Naive B cell (primary cell): ENCODE measurements at regions not wholly inside any gene's neighbourhood (a gene's known extent, or its start where the extent isn't known, plus 50 kb on each side); places are given as distances from the start of the nearest gene placed in this dataset.

Source experiments
- ATAC-seq, 2 donors: fragments of 150-1000 bp; cut with Tn5 transposase; 2 replicates each; pipeline ENCODE4 v1.10.0; 2021; ENCODE audit warnings: low read depth in 2 of 2, mild to moderate bottlenecking in 2 of 2, moderate library complexity in 2 of 2
- DNase-seq: peaks from one replicate; pipeline ENCODE4 v3.0.0; 2022
- H3K27ac Mint-ChIP-seq, 6 donors: one replicate each; pipeline ENCODE4 v1.8.0; 2020 to 2022; ENCODE audit warnings: mild to moderate bottlenecking in 6 of 6, mixed read lengths in 6 of 6, moderate library complexity in 5 of 6, inconsistent platforms in 2 of 6
- H3K27me3 Mint-ChIP-seq, 3 donors: one replicate each; pipeline ENCODE4 v1.8.0; 2021 to 2022; ENCODE audit warnings: mixed read lengths in 3 of 3, mild to moderate bottlenecking in 1 of 3
- H3K36me3 Mint-ChIP-seq, 2 donors: one replicate each; pipeline ENCODE4 v1.8.0; 2020 to 2022; ENCODE audit warnings: mixed read lengths in 2 of 2, inconsistent platforms in 1 of 2, mild to moderate bottlenecking in 1 of 2
- H3K4me1 Mint-ChIP-seq, 3 donors: one replicate each; pipeline ENCODE4 v1.8.0; 2020 to 2022; ENCODE audit warnings: mixed read lengths in 3 of 3, inconsistent platforms in 1 of 3, mild to moderate bottlenecking in 1 of 3, moderate library complexity in 1 of 3
- H3K4me3 Mint-ChIP-seq, 8 donors: one replicate each; pipeline ENCODE4 v1.8.0; 2020 to 2022; ENCODE audit warnings: mild to moderate bottlenecking in 8 of 8, mixed read lengths in 8 of 8, moderate library complexity in 8 of 8, inconsistent platforms in 2 of 8
- H3K9me3 Mint-ChIP-seq, 7 donors: one replicate each; pipeline ENCODE4 v1.8.0; 2020 to 2022; ENCODE audit warnings: mixed read lengths in 7 of 7, mild to moderate bottlenecking in 5 of 7, inconsistent platforms in 2 of 7, moderate library complexity in 1 of 7

DNA sequence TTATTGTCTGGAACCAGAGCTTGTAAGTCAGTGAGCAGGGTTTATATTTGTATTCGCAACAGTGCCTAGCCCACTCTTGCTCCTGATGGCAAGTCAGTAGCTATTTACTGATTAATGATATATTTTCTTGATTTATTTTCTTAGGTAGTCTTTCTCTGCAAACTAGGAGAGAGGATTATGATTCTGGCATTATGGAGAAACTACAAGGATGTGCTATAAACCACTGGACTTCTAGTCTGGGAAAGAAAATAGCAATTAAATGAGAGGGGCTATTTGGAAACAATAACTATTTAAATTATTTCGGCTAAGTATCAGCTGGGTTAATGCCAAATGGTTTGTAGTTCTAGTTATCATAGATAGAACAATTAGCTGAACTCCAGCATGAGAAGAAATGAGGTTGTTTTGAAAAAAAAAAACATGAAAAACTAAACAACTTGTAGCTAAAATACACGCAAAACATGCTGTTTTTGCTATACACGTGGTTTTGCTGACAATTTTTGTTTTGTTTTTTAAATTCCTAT lies 304.9 kb upstream of the TCF21 start:
- DNase-seq (no peak), ATAC-seq (no peak)
- no peak overlapping the region for H3K4me3 Mint-ChIP-seq
- H3K9me3 Mint-ChIP-seq = peaks cover 0 to 7% (median 5%) of the 10 kb centered on the region in 7 donors
- H3K4me1 Mint-ChIP-seq = no peaks in the 10 kb centered on the region
- H3K36me3 Mint-ChIP-seq = no peaks in the 10 kb centered on the region
- no peak overlapping the region for H3K27ac Mint-ChIP-seq
- H3K27me3 Mint-ChIP-seq = peaks cover 0 to 3% (median 0%) of the 10 kb centered on the region in 3 donors

DNA sequence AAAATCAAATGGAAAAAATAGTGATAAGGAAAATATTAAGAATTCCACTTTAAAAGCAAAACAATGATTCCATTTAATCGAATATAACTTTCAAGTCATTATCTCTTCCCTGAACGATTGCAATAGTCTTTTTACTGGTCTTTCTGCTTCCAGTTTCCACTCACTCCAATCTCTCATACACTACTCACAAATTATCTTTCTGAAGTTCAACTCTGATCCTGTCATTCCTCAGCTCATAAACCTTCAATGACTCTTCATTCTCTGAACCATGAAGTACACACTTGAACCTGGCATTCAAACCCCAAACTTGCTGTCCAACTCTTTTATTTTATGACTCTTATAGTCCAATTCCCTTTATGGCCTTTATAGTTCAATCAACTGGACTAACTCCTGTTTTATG lies 304.1 kb upstream of the TCF21 start:
- H3K27ac Mint-ChIP-seq = no peak overlapping the region
- no peak overlapping the region for H3K4me3 Mint-ChIP-seq
- no peaks in the 10 kb centered on the region for H3K36me3 Mint-ChIP-seq
- H3K9me3 Mint-ChIP-seq = peaks cover 0 to 7% (median 5%) of the 10 kb centered on the region in 7 donors
- DNase-seq (no peak), ATAC-seq (no peak)
- peaks cover 0 to 4% (median 0%) of the 10 kb centered on the region in 3 donors for H3K27me3 Mint-ChIP-seq
- no peaks in the 10 kb centered on the region for H3K4me1 Mint-ChIP-seq

DNA sequence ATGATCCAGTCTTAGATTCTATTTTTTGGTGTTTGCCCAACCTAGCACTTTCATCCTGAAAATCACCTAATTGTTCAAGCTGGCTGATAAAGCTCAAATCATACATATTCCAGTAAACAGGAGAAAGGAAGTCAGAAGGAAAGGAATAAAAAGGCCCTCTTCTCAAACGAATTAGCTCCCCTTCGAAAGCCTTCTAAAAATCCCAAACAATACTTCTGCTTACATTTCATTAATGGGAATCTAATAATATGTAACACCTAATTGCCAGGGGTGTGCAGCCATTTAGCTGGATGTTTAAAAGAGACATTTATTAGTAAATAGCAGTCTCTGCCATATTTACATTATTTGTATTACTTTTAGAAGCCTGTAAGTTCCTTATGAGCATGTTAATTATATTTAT lies 302.9 kb upstream of the TCF21 start:
- Mint-ChIP-seq H3K36me3 (no peaks in the 10 kb centered on the region), H3K9me3 (peaks cover 0 to 8% (median 5%) of the 10 kb centered on the region in 7 donors), H3K4me1 (no peaks in the 10 kb centered on the region), H3K4me3 (no peak overlapping the region), H3K27me3 (peaks cover 0 to 12% (median 2%) of the 10 kb centered on the region in 3 donors), H3K27ac (no peak overlapping the region)
- no peak for DNase-seq
- ATAC-seq = no peak

DNA sequence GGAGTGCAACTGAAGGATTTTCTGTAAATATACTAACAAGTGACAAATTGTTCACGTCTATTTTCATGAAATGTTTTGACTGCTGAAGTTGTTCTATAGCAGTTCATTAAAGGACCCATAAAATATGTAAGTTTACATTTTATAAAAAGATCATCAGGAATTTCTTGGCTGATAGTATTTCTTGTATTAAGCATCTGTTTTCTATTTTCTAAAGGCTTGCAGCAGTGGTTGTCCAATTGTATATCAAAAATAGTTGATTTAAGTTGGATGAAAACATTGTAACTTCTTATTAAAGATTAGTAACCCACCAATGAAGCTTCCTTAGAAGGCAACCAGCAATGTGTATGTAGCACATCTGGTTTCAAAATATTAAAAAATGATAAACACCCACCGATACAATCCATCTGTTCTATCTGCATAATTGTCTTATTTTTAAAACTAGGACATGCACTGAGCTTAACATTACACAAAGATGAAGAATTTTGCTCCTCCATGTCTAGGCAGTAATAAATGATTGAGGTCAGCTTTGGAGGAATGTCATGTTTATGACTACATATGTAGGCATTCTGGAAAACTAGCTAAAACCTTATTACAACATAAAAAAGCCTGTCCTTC lies 301.3 kb upstream of the TCF21 start:
- H3K36me3 Mint-ChIP-seq = no peaks in the 10 kb centered on the region
- no peak overlapping the region for H3K27ac Mint-ChIP-seq
- ATAC-seq = no peak
- DNase-seq = no peak
- no peak overlapping the region for H3K4me3 Mint-ChIP-seq
- H3K4me1 Mint-ChIP-seq = no peaks in the 10 kb centered on the region
- peaks cover 0 to 8% (median 3%) of the 10 kb centered on the region in 7 donors for H3K9me3 Mint-ChIP-seq
- H3K27me3 Mint-ChIP-seq = peaks cover 0 to 9% (median 6%) of the 10 kb centered on the region in 3 donors

DNA sequence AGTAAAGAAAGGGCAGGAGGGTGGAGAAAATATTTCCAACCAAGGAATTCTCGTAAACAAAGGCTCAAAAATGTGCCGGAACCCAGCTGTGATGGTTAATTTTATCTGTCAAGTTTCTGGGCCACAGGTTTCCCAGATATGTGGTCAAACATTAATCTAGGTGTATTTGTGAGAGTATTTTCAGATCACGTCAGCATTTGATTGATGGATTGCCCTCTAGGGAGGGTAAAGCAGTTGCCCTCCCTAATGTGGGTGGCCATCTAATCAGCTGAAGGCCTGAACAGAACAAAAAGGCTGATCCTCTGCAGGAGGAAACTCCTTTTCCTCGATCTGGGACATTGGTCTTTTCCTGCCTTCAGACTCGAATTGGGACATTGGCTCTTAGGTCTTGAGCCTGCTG lies 298.7 kb upstream of the TCF21 start:
- ATAC-seq (no peak), DNase-seq (no peak)
- no peaks in the 10 kb centered on the region for H3K4me1 Mint-ChIP-seq
- no peak overlapping the region for H3K4me3 Mint-ChIP-seq
- no peaks in the 10 kb centered on the region for H3K36me3 Mint-ChIP-seq
- peaks cover 0 to 9% (median 6%) of the 10 kb centered on the region in 3 donors for H3K27me3 Mint-ChIP-seq
- H3K9me3 Mint-ChIP-seq = peaks cover 0 to 4% (median 0%) of the 10 kb centered on the region in 7 donors
- no peak overlapping the region for H3K27ac Mint-ChIP-seq

DNA sequence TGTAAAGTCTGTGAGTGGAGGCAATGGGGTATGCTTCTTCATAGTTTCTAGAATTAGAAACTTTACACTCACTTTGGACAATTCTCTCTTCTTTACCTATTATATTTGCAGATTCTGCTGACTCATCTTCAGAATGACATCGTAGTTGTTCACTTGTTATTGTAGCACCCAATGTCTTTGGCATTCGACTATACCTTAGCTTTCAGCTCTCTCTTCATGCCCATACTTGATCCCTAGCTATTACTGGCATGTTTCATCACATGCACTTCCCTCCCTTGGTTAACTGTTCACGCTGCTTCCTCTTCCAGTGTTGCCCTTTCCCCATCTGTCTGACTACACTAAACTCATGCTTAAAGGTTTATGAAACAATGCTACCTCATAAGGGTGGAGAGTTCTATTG lies 298.1 kb upstream of the TCF21 start:
- Mint-ChIP-seq H3K36me3 (no peaks in the 10 kb centered on the region), H3K9me3 (peaks cover 0 to 4% (median 0%) of the 10 kb centered on the region in 7 donors), H3K27me3 (peaks cover 0 to 9% (median 6%) of the 10 kb centered on the region in 3 donors), H3K27ac (no peak overlapping the region), H3K4me3 (no peak overlapping the region), H3K4me1 (no peaks in the 10 kb centered on the region)
- DNase-seq (no peak), ATAC-seq (no peak)

DNA sequence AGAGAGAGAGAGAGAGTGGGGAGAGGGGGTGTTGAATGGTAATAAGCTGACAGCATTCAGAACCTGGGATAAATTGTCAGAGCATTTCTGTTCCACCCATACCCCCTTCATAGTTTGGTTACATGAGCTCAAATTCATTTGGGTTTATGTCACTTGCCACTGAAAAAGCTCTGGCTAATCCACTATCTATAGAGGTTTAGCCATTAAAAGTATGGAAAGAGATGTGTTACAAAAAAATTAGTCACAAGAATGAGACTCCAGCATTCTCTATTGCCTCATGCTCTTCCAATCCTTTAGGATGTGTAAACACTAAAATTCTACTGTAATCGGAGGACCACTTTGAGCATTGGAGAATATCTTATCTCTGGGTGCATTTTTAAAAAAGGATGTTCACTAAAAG lies 297.6 kb upstream of the TCF21 start:
- ATAC-seq = no peak
- H3K36me3 Mint-ChIP-seq = no peaks in the 10 kb centered on the region
- no peak overlapping the region for H3K4me3 Mint-ChIP-seq
- no peaks in the 10 kb centered on the region for H3K4me1 Mint-ChIP-seq
- no peak for DNase-seq
- peaks cover 0 to 4% (median 0%) of the 10 kb centered on the region in 7 donors for H3K9me3 Mint-ChIP-seq
- no peak overlapping the region for H3K27ac Mint-ChIP-seq
- peaks cover 0 to 9% (median 6%) of the 10 kb centered on the region in 3 donors for H3K27me3 Mint-ChIP-seq

DNA sequence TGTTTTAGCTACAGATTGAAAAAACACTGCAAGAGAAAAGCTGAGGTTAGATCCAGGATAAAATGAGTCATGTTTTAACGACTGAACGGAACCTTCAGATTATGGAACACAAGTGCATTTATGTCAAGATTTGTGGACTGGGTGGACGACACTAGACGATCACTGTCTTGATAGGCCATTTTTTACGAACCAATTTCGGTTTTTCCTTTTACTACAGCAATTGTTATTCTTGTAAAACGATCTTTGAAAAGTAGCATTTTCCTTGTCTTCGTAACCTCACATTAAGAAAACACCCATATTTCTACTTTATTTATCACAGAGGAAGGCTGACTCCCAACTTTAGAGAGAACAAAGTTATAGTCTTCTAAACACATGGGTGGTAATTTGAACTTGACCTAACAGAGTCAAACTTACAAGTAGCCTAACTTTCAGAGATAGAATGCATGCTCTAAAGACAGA lies 294.2 kb upstream of the TCF21 start:
- peaks cover 0 to 9% (median 6%) of the 10 kb centered on the region in 3 donors for H3K27me3 Mint-ChIP-seq
- no peaks in the 10 kb centered on the region for H3K4me1 Mint-ChIP-seq
- no peak overlapping the region for H3K4me3 Mint-ChIP-seq
- H3K36me3 Mint-ChIP-seq = no peaks in the 10 kb centered on the region
- peaks cover 0 to 4% (median 0%) of the 10 kb centered on the region in 7 donors for H3K9me3 Mint-ChIP-seq
- no peak overlapping the region for H3K27ac Mint-ChIP-seq
- DNase-seq (no peak), ATAC-seq (no peak)

DNA sequence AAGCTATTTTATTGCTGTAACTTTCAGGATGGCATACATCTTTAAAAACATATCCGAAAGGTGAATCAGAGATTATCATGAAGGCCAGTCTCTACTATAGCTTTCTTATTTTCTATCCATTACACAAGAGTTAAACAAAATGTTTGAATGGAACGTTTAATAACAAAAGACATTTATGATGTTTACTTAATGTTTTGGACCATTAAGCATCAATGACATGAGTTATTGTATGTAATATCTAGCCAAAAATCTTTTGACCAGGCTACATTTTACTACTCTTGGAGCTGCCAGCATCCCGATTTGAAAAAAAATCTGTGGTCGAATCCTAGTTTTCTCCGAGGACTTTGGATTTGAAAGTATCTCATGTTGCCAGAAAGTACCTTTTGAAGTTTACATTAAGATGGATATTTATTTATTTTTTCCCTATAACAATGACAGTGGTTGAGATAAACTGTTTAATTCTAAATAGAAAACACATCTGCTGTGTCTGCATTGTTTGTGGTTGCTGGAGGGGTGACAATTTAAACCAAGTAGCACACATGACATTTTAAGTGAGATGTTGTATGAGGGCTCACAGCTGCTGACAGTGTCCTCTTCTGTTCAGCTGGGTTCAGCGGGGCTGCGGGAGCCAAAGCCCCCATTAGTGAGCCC lies 293.7 kb upstream of the TCF21 start:
- H3K36me3 Mint-ChIP-seq = no peaks in the 10 kb centered on the region
- H3K9me3 Mint-ChIP-seq = peaks cover 0 to 4% (median 0%) of the 10 kb centered on the region in 7 donors
- DNase-seq (no peak), ATAC-seq (no peak)
- no peak overlapping the region for H3K4me3 Mint-ChIP-seq
- no peak overlapping the region for H3K27ac Mint-ChIP-seq
- no peaks in the 10 kb centered on the region for H3K4me1 Mint-ChIP-seq
- peaks cover 0 to 6% (median 6%) of the 10 kb centered on the region in 3 donors for H3K27me3 Mint-ChIP-seq

DNA sequence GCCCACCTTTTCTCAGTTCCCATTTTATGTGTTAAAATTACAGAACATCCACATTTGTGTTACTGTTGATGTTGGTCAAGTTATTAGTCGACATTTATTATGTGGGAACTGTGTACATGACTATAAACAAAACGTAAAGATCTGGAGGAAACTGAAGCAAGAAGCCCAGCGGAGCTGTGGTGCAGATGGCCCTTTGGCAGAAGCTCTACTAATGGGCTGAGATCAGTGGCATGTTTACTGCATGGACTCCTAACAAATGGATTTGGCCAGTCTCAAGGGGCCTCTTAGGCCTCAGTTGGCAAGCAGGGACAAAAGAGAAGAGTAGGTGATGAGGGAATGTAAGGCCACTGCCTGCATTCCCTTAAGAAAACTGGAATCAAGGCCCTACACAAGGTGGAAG lies 282.1 kb upstream of the TCF21 start:
- Mint-ChIP-seq H3K4me3 (no peak overlapping the region), H3K4me1 (no peaks in the 10 kb centered on the region), H3K9me3 (peaks cover 0 to 3% (median 0%) of the 10 kb centered on the region in 7 donors), H3K27ac (no peak overlapping the region), H3K36me3 (no peaks in the 10 kb centered on the region), H3K27me3 (peaks cover 0 to 4% (median 0%) of the 10 kb centered on the region in 3 donors)
- ATAC-seq (no peak), DNase-seq (no peak)

DNA sequence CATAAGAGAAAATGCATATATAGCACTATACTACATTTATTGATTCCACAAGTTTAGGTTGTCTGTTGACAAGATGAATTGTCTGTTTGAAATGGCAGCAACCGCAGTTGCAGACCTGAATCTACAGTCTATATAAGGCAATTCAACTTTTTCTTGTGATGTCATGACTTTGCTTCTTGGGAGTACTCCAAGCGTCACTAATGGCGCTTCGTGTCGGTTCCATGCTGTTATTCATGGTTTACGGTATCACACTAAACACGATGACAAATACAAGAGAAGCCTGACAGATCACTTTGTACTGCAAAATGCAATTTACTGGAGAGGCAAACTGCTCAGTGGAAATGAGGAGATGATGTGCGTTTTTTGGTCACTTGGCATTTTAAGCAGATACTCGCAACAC lies 280.3 kb upstream of the TCF21 start:
- ATAC-seq (no peak), DNase-seq (no peak)
- H3K4me3 Mint-ChIP-seq = no peak overlapping the region
- H3K27ac Mint-ChIP-seq = no peak overlapping the region
- H3K9me3 Mint-ChIP-seq = peaks cover 0 to 3% (median 0%) of the 10 kb centered on the region in 7 donors
- no peaks in the 10 kb centered on the region for H3K4me1 Mint-ChIP-seq
- H3K36me3 Mint-ChIP-seq = no peaks in the 10 kb centered on the region
- peaks cover 0 to 11% (median 0%) of the 10 kb centered on the region in 3 donors for H3K27me3 Mint-ChIP-seq

DNA sequence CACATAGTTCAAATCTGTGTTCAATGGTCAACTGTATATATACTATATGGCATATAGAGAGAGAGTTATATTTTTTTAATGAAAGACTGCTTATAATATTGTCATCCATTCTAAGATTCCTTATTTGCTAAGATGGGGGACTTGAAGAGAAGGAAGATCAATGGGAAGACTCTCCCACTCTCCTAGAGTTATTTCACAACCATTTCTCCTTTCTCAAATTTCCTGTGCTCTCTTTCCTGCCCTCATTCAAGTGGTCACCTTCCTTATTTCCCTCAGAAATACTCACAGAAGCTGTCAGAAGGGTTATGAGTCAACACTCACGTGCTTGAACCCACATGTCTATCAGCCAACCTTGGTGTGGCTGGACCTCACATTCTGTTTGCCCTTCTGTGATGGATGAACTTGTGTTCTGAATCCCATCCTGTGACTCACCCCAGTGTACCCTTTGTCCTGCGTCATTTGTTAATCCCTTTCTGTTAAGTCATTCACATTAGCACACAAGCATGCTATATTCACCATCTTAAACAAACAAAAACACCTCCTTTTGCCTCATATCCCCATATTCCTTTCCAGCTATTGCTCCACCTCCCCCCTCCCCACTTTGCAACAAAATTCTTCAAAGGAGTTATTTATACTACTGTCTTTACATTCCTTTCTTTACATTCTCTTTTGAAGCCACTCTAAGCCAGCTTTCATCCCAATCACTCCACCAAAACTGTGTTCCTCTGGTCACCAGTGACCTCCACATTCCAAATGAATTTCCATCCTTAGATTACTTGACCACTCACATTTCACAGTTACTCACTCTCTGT lies 279.3 kb upstream of the TCF21 start:
- Mint-ChIP-seq H3K27me3 (peaks cover 0 to 11% (median 0%) of the 10 kb centered on the region in 3 donors), H3K27ac (no peak overlapping the region), H3K36me3 (no peaks in the 10 kb centered on the region), H3K4me3 (no peak overlapping the region), H3K4me1 (no peaks in the 10 kb centered on the region), H3K9me3 (peaks cover 0 to 3% (median 0%) of the 10 kb centered on the region in 7 donors)
- ATAC-seq = no peak
- DNase-seq = no peak

DNA sequence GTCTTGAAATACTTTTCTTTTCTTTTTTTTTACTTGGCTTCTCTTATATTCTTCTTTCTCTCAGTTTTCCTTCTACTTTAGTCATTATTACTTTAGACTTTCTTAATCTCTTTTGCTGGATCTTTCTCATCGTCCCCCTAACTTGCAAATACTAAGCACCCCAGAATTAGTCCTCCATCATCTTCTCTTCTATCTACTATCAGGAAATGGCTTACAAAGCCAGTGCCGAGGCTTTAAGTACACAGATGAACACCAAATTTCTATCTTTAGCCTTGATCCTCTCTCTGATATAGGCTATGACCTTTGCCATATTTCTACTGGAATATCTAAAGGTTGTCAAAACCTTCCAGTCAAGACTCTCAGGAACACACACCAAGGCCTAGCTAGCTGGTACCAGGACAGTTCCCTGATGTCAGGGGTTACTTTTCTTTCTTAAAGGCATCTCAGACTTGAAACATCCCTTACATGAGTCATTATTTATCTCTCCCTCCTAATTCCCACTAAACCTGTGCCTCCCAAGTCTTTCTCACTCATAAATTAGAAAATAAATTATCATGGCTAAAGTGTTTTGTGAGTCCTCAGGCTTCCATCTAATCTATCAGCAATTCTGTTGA lies 278.6 kb upstream of the TCF21 start:
- H3K9me3 Mint-ChIP-seq = no peaks in the 10 kb centered on the region
- no peak overlapping the region for H3K4me3 Mint-ChIP-seq
- no peaks in the 10 kb centered on the region for H3K4me1 Mint-ChIP-seq
- no peaks in the 10 kb centered on the region for H3K36me3 Mint-ChIP-seq
- DNase-seq = no peak
- H3K27me3 Mint-ChIP-seq = peaks cover 0 to 7% (median 0%) of the 10 kb centered on the region in 3 donors
- ATAC-seq = no peak
- H3K27ac Mint-ChIP-seq = no peak overlapping the region
